ENCODE measurements at regions not wholly inside any gene's neighbourhood (a gene's known extent, or its start where the extent isn't known, plus 50 kb on each side); places are given as distances from the start of the nearest gene placed in this dataset.
"Not testable (repeated sequence)": the region's sequence is repeated elsewhere in the genome, so short reads cannot be mapped to it uniquely, and the experiment has no call there.

DNA sequence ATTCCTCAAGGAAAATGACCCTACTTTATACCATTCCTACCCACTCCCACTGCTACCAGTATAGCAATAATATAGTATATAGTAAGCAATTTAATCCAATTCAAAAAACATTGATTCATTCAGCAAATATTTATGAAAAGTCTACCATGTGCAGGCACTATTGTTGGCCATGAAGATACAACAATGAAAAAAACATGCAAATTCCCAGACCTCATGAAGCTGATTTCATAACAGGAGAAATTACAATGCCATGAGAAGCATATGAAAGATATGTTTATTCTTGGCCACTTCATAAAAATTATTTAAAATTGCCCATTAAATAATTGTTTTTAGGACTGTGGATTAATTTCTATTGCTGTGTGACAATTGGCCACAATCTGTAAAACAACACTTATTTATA, 315.8 kb upstream of the COL8A1 start:
- Mint-ChIP-seq H3K36me3 (ENCODE audit: low read depth) (no peaks in the 10 kb centered on the region), H3K4me3 (no peak overlapping the region), H3K27me3 (no peaks in the 10 kb centered on the region), H3K4me1 (no peaks in the 10 kb centered on the region), H3K27ac (no peak overlapping the region)
- DNase-seq (no peak), ATAC-seq (no peak)
- no peaks in the 10 kb centered on the region for H3K9me3 ChIP-seq (ENCODE audit: control insufficient read depth, low read length, poor library complexity, severe bottlenecking)

- no peak for DNase-seq
- H3K27ac Mint-ChIP-seq = no peak overlapping the region
- no peaks in the 10 kb centered on the region for H3K9me3 ChIP-seq (ENCODE audit: control insufficient read depth, low read length, poor library complexity, severe bottlenecking)
- no peak for ATAC-seq
- no peaks in the 10 kb centered on the region for H3K27me3 Mint-ChIP-seq
- H3K4me1 Mint-ChIP-seq = no peaks in the 10 kb centered on the region
- no peaks in the 10 kb centered on the region for H3K36me3 Mint-ChIP-seq (ENCODE audit: low read depth)
- no peak overlapping the region for H3K4me3 Mint-ChIP-seq
Observed at GRCh38 chr3:99321261-99321660, 317.1 kb upstream of the COL8A1 start.

DNA sequence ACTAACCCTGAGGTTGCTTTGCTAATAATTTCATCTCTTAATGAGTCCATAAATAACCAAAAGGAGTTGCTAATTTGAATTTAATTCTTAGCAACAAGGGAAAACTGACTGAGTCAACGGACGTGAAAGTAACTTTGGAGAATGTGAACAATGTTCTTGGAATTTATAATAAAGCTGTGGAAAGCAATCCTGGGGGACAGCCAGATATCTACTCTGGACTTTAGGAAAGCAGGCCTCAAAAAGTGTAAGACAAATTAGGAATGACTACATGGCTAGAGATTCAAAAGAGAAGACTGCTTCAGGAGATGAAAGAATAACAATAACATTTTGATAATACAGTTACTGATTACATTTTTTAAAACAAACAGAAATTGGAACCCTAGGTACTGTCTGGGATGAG, 318.4 kb upstream of the COL8A1 start:
- DNase-seq (no peak), ATAC-seq (no peak)
- Mint-ChIP-seq H3K4me1 (no peaks in the 10 kb centered on the region), H3K36me3 (ENCODE audit: low read depth) (no peaks in the 10 kb centered on the region), H3K27ac (no peak overlapping the region), H3K4me3 (no peak overlapping the region), H3K27me3 (no peaks in the 10 kb centered on the region)
- H3K9me3 ChIP-seq (ENCODE audit: control insufficient read depth, low read length, poor library complexity, severe bottlenecking) = no peaks in the 10 kb centered on the region

DNA sequence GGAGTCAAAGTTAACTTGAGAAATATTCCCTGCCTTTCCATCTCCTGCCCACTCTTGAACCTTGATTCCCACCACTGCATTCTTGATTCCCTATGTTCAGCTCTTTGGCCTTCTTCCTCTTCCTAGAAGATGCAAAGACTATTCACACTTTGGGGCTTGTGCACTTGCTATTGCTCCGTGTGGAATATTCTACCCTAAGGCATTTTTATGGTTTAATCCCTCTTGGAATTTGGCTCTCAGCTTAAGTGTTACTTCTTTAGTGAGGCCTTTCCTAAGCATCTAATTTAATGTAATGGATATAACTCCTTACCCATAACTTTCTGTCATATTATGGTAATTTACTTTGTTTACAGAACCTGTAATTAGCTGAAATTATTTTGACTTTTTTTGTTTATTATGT, 318.9 kb upstream of the COL8A1 start:
- no peak overlapping the region for H3K4me3 Mint-ChIP-seq
- H3K27ac Mint-ChIP-seq = no peak overlapping the region
- no peaks in the 10 kb centered on the region for H3K9me3 ChIP-seq (ENCODE audit: control insufficient read depth, low read length, poor library complexity, severe bottlenecking)
- H3K27me3 Mint-ChIP-seq = no peaks in the 10 kb centered on the region
- no peaks in the 10 kb centered on the region for H3K4me1 Mint-ChIP-seq
- ATAC-seq (no peak), DNase-seq (no peak)
- no peaks in the 10 kb centered on the region for H3K36me3 Mint-ChIP-seq (ENCODE audit: low read depth)

GRCh38 chr3:99317201-99317600, 321.2 kb upstream of the COL8A1 start:
- Mint-ChIP-seq H3K4me3 (no peak overlapping the region), H3K27ac (no peak overlapping the region), H3K36me3 (ENCODE audit: low read depth) (no peaks in the 10 kb centered on the region), H3K27me3 (no peaks in the 10 kb centered on the region), H3K4me1 (no peaks in the 10 kb centered on the region)
- DNase-seq (no peak), ATAC-seq (no peak)
- no peaks in the 10 kb centered on the region for H3K9me3 ChIP-seq (ENCODE audit: control insufficient read depth, low read length, poor library complexity, severe bottlenecking)

- DNase-seq (no peak), ATAC-seq (no peak)
- Mint-ChIP-seq H3K27me3 (no peaks in the 10 kb centered on the region), H3K4me1 (no peaks in the 10 kb centered on the region), H3K4me3 (no peak overlapping the region), H3K27ac (no peak overlapping the region), H3K36me3 (ENCODE audit: low read depth) (no peaks in the 10 kb centered on the region)
- no peaks in the 10 kb centered on the region for H3K9me3 ChIP-seq (ENCODE audit: control insufficient read depth, low read length, poor library complexity, severe bottlenecking)
Observed at GRCh38 chr3:99315896-99316295, 322.5 kb upstream of the COL8A1 start.

- H3K9me3 ChIP-seq (ENCODE audit: control insufficient read depth, low read length, poor library complexity, severe bottlenecking) = no peaks in the 10 kb centered on the region
- Mint-ChIP-seq H3K27me3 (no peaks in the 10 kb centered on the region), H3K4me3 (no peak overlapping the region), H3K4me1 (no peaks in the 10 kb centered on the region), H3K36me3 (ENCODE audit: low read depth) (no peaks in the 10 kb centered on the region), H3K27ac (no peak overlapping the region)
- ATAC-seq (no peak), DNase-seq (no peak)
Observed at GRCh38 chr3:99313485-99313884, 324.9 kb upstream of the COL8A1 start.

DNA sequence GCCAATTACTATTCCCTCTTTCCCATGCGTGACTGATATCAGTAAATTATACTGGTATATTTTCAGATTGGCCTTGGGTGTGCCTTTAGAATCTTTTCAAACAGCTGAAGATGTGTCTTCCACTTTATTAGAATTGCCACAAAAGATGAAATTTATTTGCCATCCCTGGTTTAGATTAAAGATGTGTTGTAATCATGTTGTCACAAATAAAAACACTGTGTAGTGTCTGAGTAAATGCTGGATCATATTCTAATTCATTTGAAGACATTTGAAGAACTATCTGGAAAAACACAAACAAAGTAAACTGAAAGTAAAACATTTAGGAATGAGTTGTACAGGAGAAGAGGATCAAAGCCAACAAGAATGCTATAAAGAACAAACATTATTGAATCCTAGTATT, 339.7 kb upstream of the COL8A1 start:
- DNase-seq = no peak
- Mint-ChIP-seq H3K27me3 (no peaks in the 10 kb centered on the region), H3K36me3 (ENCODE audit: low read depth) (no peaks in the 10 kb centered on the region), H3K27ac (no peak overlapping the region), H3K4me1 (no peaks in the 10 kb centered on the region), H3K4me3 (no peak overlapping the region)
- no peak for ATAC-seq
- no peaks in the 10 kb centered on the region for H3K9me3 ChIP-seq (ENCODE audit: control insufficient read depth, low read length, poor library complexity, severe bottlenecking)

DNA sequence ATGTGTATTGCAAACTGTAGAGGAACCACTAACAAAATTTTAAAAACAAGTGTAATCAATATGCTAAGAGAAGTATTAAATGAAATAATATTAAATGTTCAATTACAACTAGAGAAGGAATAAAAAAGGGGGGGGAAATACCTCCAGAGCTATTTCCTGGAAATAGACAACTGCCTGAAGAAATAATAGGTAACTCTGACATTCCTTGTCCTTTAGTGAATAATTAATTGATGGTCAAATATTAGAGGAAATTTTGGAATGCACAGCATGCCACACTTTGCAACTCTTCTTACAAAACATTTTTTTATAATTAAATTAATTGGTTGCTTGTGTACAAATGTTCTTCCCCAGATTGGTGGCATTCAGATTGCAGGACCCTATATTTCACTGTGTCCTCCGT, 342.6 kb upstream of the COL8A1 start:
- no peaks in the 10 kb centered on the region for H3K27me3 Mint-ChIP-seq
- DNase-seq (no peak), ATAC-seq (no peak)
- H3K4me1 Mint-ChIP-seq = no peaks in the 10 kb centered on the region
- H3K9me3 ChIP-seq (ENCODE audit: control insufficient read depth, low read length, poor library complexity, severe bottlenecking) = no peaks in the 10 kb centered on the region
- no peaks in the 10 kb centered on the region for H3K36me3 Mint-ChIP-seq (ENCODE audit: low read depth)
- H3K27ac Mint-ChIP-seq = no peak overlapping the region
- H3K4me3 Mint-ChIP-seq = no peak overlapping the region

DNA sequence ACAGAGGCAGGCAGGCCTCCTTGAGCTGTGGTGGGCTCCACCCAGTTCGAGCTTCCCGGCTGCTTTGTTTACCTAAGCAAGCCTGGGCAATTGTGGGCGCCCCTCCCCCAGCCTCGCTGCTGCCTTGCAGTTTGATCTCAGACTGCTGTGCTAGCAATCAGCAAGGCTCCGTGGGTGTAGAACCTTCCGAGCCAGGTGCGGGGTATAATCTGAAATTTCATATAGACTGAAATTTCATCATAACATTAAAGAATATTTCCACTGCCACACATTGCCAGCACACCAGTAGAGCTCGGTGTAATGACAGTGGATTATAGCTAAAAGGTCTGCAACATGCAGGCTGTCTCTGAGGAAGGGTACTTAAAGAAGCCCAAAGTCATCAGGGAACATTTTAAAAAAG, 344.3 kb upstream of the COL8A1 start:
- not testable (repeated sequence) for H3K9me3 ChIP-seq (ENCODE audit: control insufficient read depth, low read length, poor library complexity, severe bottlenecking); DNase-seq; H3K4me3 Mint-ChIP-seq; H3K4me1 Mint-ChIP-seq; H3K36me3 Mint-ChIP-seq (ENCODE audit: low read depth); H3K27me3 Mint-ChIP-seq; ATAC-seq; H3K27ac Mint-ChIP-seq

DNA sequence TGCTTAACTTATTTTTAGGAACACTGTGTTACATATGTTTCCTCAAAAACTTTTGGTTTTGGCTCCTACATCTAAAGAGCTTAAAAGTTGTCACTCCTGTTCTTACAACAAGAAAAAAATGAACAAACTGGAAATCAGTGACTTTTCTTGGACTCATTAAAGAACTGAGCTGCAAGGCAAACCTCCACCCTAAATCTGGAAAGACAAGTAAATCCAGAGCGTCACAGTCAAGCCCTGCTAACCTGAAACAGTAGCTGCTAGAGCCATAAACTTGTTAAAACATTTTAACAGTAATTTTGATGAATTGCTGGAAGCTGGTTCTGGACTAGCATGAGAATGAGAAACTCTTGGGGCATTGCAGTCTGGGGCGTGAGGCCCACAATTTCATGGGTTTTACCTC, 350.5 kb upstream of the COL8A1 start:
- Mint-ChIP-seq H3K4me1 (no peaks in the 10 kb centered on the region), H3K36me3 (ENCODE audit: low read depth) (no peaks in the 10 kb centered on the region), H3K27me3 (no peaks in the 10 kb centered on the region), H3K4me3 (no peak overlapping the region), H3K27ac (no peak overlapping the region)
- ATAC-seq = no peak
- DNase-seq = no peak
- H3K9me3 ChIP-seq (ENCODE audit: control insufficient read depth, low read length, poor library complexity, severe bottlenecking) = no peaks in the 10 kb centered on the region

- no peaks in the 10 kb centered on the region for H3K9me3 ChIP-seq (ENCODE audit: control insufficient read depth, low read length, poor library complexity, severe bottlenecking)
- Mint-ChIP-seq H3K27me3 (no peaks in the 10 kb centered on the region), H3K4me3 (no peak overlapping the region), H3K36me3 (ENCODE audit: low read depth) (no peaks in the 10 kb centered on the region), H3K4me1 (no peaks in the 10 kb centered on the region), H3K27ac (no peak overlapping the region)
- no peak for DNase-seq
- no peak for ATAC-seq
Observed at GRCh38 chr3:99286266-99286845, 352.0 kb upstream of the COL8A1 start.

DNA sequence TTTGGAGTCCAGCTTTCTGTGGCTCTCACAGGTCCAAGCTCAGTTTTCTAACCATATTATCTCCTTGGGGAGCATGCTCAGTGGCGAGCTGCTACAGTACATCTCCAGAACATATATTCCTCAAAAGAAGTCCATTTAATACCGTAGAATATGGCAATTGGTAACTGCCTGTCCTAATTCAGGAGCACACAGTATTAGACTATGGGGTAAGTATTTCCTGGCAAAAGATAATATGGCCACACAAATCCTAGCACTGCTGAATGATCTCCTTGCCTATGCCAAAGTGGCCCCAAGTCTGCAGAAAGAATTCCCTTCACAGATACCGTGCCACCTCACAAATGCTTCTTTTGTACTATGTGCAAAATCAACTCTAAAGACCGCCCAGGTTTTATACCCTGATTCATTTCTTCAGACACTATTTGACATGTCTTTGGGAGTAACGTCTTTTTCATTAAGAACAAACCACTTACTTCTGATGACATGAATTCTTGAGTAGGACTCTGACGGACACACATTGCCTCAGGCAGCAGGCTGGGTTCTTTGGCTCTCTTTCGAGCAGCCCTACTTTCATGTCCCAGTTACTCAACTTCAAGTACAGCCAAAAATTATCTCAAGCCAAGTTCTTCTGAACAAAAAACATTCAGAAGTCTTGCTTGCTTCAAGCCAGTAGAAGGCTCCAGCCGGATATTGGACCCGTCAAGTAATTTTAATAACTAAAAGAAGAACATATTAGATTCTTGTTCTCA, 368.3 kb upstream of the DCBLD2 start:
- no peaks in the 10 kb centered on the region for H3K4me1 Mint-ChIP-seq
- H3K27me3 Mint-ChIP-seq = no peaks in the 10 kb centered on the region
- no peaks in the 10 kb centered on the region for H3K9me3 ChIP-seq (ENCODE audit: control insufficient read depth, low read length, poor library complexity, severe bottlenecking)
- DNase-seq (no peak), ATAC-seq (no peak)
- H3K4me3 Mint-ChIP-seq = no peak overlapping the region
- no peak overlapping the region for H3K27ac Mint-ChIP-seq
- H3K36me3 Mint-ChIP-seq (ENCODE audit: low read depth) = no peaks in the 10 kb centered on the region

DNA sequence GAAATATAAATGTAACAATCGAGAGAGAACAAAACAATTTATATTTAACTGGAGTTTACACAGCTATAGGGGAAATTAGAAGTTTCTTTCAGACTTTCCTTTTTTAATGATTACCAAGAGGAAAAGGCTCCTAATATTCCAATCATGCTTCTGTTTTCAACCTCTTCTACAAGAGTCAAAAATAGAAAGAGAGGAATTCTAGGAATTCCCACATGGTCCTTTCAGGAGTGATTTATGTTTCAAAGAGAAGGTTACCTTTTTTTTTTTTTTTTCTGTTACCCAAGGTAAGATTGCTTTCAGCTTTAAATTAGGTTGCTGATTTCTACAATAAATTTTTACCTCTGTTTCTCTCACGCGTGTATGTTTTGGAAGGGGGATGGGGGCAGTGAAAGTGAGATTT, 355.3 kb upstream of the DCBLD2 start:
- Mint-ChIP-seq H3K27ac (no peak overlapping the region), H3K4me3 (no peak overlapping the region), H3K27me3 (no peaks in the 10 kb centered on the region), H3K4me1 (no peaks in the 10 kb centered on the region), H3K36me3 (ENCODE audit: low read depth) (no peaks in the 10 kb centered on the region)
- DNase-seq = no peak
- no peaks in the 10 kb centered on the region for H3K9me3 ChIP-seq (ENCODE audit: control insufficient read depth, low read length, poor library complexity, severe bottlenecking)
- no peak for ATAC-seq

Data from T-helper 17 cell (primary cell).